ENCODE measurements at regions not wholly inside any gene's neighbourhood (a gene's known extent, or its start where the extent isn't known, plus 50 kb on each side); places are given as distances from the start of the nearest gene placed in this dataset.

DNA sequence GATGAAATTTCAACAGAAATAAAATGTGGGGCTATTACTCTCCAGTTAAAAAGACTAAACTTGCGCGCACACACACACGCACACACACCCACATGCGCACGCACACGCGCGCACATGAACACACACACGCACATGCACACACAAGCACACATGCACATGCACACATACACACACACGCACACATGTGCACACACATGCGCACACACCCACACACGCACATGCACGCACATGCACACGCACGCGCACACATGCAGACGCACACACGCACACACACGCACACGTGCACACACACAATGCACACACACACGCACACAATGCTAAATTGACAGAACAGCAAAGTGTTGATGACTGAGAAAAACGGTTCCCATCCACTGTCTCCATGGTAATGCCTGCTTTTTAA lies 754.1 kb downstream of the CBLN4 start:
- DNase-seq = no peak
- H4K91ac ChIP-seq (ENCODE audit: insufficient read length, low read depth, low read length) = no peak overlapping the region
- Mint-ChIP-seq H3K36me3 (ENCODE audit: insufficient read depth in 1 of 3, low read depth in 3 of 3) (peaks cover 0 to 2% (median 0%) of the 10 kb centered on the region in 3 experiments; a peak in 3 of 7 replicates), H3K27me3 (ENCODE audit: low read depth) (peaks cover 65% of the 10 kb centered on the region), H3K4me1 (no peaks in the 10 kb centered on the region), H3K4me3 (no peak overlapping the region), H3K9me3 (peaks cover 16 to 27% of the 10 kb centered on the region in 2 experiments), H3K27ac (no peak overlapping the region)
- H3K4me2 ChIP-seq (ENCODE audit: insufficient read depth, insufficient read length, low read length) = no peak overlapping the region
- no peaks in the 10 kb centered on the region for H3K79me1 ChIP-seq (ENCODE audit: insufficient read depth, low read depth, low read length, poor library complexity, severe bottlenecking)
- no peak overlapping the region for H2AFZ ChIP-seq (ENCODE audit: low read length)
- TF ChIP-seq, protein P1, sequence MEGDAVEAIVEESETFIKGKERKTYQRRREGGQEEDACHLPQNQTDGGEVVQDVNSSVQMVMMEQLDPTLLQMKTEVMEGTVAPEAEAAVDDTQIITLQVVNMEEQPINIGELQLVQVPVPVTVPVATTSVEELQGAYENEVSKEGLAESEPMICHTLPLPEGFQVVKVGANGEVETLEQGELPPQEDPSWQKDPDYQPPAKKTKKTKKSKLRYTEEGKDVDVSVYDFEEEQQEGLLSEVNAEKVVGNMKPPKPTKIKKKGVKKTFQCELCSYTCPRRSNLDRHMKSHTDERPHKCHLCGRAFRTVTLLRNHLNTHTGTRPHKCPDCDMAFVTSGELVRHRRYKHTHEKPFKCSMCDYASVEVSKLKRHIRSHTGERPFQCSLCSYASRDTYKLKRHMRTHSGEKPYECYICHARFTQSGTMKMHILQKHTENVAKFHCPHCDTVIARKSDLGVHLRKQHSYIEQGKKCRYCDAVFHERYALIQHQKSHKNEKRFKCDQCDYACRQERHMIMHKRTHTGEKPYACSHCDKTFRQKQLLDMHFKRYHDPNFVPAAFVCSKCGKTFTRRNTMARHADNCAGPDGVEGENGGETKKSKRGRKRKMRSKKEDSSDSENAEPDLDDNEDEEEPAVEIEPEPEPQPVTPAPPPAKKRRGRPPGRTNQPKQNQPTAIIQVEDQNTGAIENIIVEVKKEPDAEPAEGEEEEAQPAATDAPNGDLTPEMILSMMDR (conservative IDR thresholded peaks at IDR 0.05) = no peak
- no peak overlapping the region for H2BK12ac ChIP-seq (ENCODE audit: insufficient read length, low read depth, low read length)
- no peak overlapping the region for H2BK20ac ChIP-seq (ENCODE audit: low read depth, low read length, poor library complexity, severe bottlenecking)
- WGBS (ENCODE audit: extremely low coverage, insufficient read length, low lambda C conversion rate) = no CpG with 5 or more reads among the region's 22 CpGs
- H2BK5ac ChIP-seq (ENCODE audit: insufficient read length, low read length) = no peak overlapping the region
- H3K14ac ChIP-seq (ENCODE audit: insufficient read depth, low read length) = no peak overlapping the region
- H2AK5ac ChIP-seq (ENCODE audit: insufficient read length, low read length) = no peak overlapping the region
- no peaks in the 10 kb centered on the region for H3K79me2 ChIP-seq (ENCODE audit: insufficient read depth, low read length)
- no peak overlapping the region for H4K5ac ChIP-seq (ENCODE audit: insufficient read length, low read depth, low read length)
- H3K4ac ChIP-seq (ENCODE audit: low read depth, low read length) = no peak overlapping the region
- H3K27me3 ChIP-seq (ENCODE audit: insufficient read depth, low read length) = peaks cover 3% of the 10 kb centered on the region; the same call in 1 of the 2 replicates
- no peaks in the 10 kb centered on the region for H3K9me3 ChIP-seq (ENCODE audit: control insufficient read depth, low read depth, low read length)
- H3K23me2 ChIP-seq (ENCODE audit: insufficient read length, low read depth, low read length, poor library complexity, severe bottlenecking) = no peaks in the 10 kb centered on the region
- H3T11ph ChIP-seq (ENCODE audit: low read length) = no peak overlapping the region
- H4K20me1 ChIP-seq (ENCODE audit: control insufficient read depth, insufficient read depth, insufficient read length) = no peaks in the 10 kb centered on the region
- no peak overlapping the region for H2BK120ac ChIP-seq (ENCODE audit: low read depth, low read length, poor library complexity, severe bottlenecking)
- no peak overlapping the region for H2BK15ac ChIP-seq (ENCODE audit: low read depth, low read length)
- no peak overlapping the region for H3K18ac ChIP-seq (ENCODE audit: insufficient read length, low read depth, low read length)
- no peak overlapping the region for H3K9ac ChIP-seq (ENCODE audit: extremely low read depth, insufficient read length, low read length)
- no peak overlapping the region for H3K27ac ChIP-seq (ENCODE audit: insufficient read length, low read depth, low read length)
- H3K56ac ChIP-seq (ENCODE audit: insufficient read length, low read depth, low read length) = no peak overlapping the region
- peaks cover 2% of the 10 kb centered on the region; the same call in 1 of the 2 replicates for H3K4me1 ChIP-seq (ENCODE audit: insufficient read depth, low read length)
- peak overlapping the region; percentile 90 for H4K8ac ChIP-seq (replicated peaks; ENCODE audit: insufficient read length, low read depth, low read length)
- H3K23ac ChIP-seq (ENCODE audit: insufficient read length, low read depth, low read length) = peak overlapping the region; percentile 72

Data from H9 (cell line).